Uterus (tissue), 2 donors: ENCODE measurements at regions not wholly inside any gene's neighbourhood (a gene's known extent, or its start where the extent isn't known, plus 50 kb on each side); places are given as distances from the start of the nearest gene placed in this dataset.

Source experiments
- CTCF ChIP-seq, 4 experiments: fragments of 200-600 bp in 2 of 4; fragments of 450-650 bp in 2 of 4; sonication (generic) in 2 of 4; IDR thresholded peaks; one replicate each; pipeline ENCODE4 v1.5.1; 2016 to 2019; ENCODE audit warnings: antibody characterized with exemption in 4 of 4, mild to moderate bottlenecking in 2 of 4, moderate library complexity in 1 of 4
- POLR2A ChIP-seq, 2 donors: fragments of 450-650 bp; IDR thresholded peaks; one replicate each; pipeline ENCODE4 v1.6.1; 2016; ENCODE audit warnings: antibody characterized with exemption in 2 of 2, mild to moderate bottlenecking in 1 of 2, moderate library complexity in 1 of 2

- TF ChIP-seq CTCF (IDR thresholded peaks at IDR 0.05) (no peak), POLR2A (IDR thresholded peaks at IDR 0.05) (no peak)
Observed at GRCh38 chr1:98019747-98020146, 98.9 kb upstream of the DPYD start.
